ENCODE measurements at regions not wholly inside any gene's neighbourhood (a gene's known extent, or its start where the extent isn't known, plus 50 kb on each side); places are given as distances from the start of the nearest gene placed in this dataset.

GRCh38 chr7:98559219-98559618 is 57.9 kb upstream of the NPTX2 start:
- Histone ChIP-seq H3K4me2 (replicated peaks; ENCODE audit: extremely low read depth, low read length, poor library complexity, severe bottlenecking) (no peak overlapping the region), H3K27ac (ENCODE audit: low read depth in 1 of 2, low read length in 2 of 2) (no peak overlapping the region), H3K27me3 (ENCODE audit: control insufficient read depth in 2 of 2, insufficient read depth in 2 of 2, low read length in 2 of 2) (no peaks in the 10 kb centered on the region), H4K20me1 (ENCODE audit: insufficient read depth, low read length) (no peaks in the 10 kb centered on the region), H3K9me3 (replicated peaks in 1 of 2; ENCODE audit: control insufficient read depth in 1 of 2, insufficient read depth in 1 of 2, low read length in 2 of 2) (peaks cover 9 to 29% of the 10 kb centered on the region in 2 donors), H2AFZ (ENCODE audit: insufficient read depth, low read depth, low read length, poor library complexity, severe bottlenecking) (no peak overlapping the region), H3K4me3 (replicated peaks in 1 of 3; ENCODE audit: low read depth in 2 of 3, low read length in 3 of 3) (no peak overlapping the region), H3K9ac (ENCODE audit: insufficient read depth, low read length, poor library complexity, severe bottlenecking) (no peak overlapping the region), H3K36me3 (replicated peaks in 1 of 2; ENCODE audit: control insufficient read depth in 1 of 2, insufficient read depth in 2 of 2, low read length in 2 of 2) (no peaks in the 10 kb centered on the region), H3K4me1 (ENCODE audit: control insufficient read depth in 1 of 2, insufficient read depth in 2 of 2, low read length in 2 of 2) (no peaks in the 10 kb centered on the region), H3K79me2 (ENCODE audit: insufficient read depth, low read length) (no peaks in the 10 kb centered on the region)
- H3K9me3 Mint-ChIP-seq: peaks cover 11 to 20% (median 16%) of the 10 kb centered on the region in 7 donors
- WGBS (ENCODE audit: insufficient coverage): 95% methylated on average over 2 of the region's 3 CpGs
- H3K27ac Mint-ChIP-seq: no peak overlapping the region
- DNase-seq: no peak
- no peaks in the 10 kb centered on the region for H3K36me3 Mint-ChIP-seq
- no peaks in the 10 kb centered on the region for H3K4me1 Mint-ChIP-seq
- no peak overlapping the region for H3K4me3 Mint-ChIP-seq
- TF ChIP-seq CTCF (IDR thresholded peaks at IDR 0.05): no peak
- intact Hi-C loops (cut with micrococcal nuclease): no loop called here
- H3K27me3 Mint-ChIP-seq (ENCODE audit: low read depth in 3 of 3): peaks cover 2 to 15% (median 8%) of the 10 kb centered on the region in 3 donors

GRCh38 chr7:98557538-98558031 is 59.5 kb upstream of the NPTX2 start:
- no peak overlapping the region for H3K4me2 ChIP-seq (replicated peaks; ENCODE audit: extremely low read depth, low read length, poor library complexity, severe bottlenecking)
- peaks cover 4 to 27% of the 10 kb centered on the region in 2 donors for H3K9me3 ChIP-seq (replicated peaks in 1 of 2; ENCODE audit: control insufficient read depth in 1 of 2, insufficient read depth in 1 of 2, low read length in 2 of 2)
- no peaks in the 10 kb centered on the region for H4K20me1 ChIP-seq (ENCODE audit: insufficient read depth, low read length)
- intact Hi-C loops (cut with micrococcal nuclease): no loop called here
- Mint-ChIP-seq H3K36me3 (no peaks in the 10 kb centered on the region), H3K4me1 (no peaks in the 10 kb centered on the region), H3K9me3 (peaks cover 11 to 20% (median 14%) of the 10 kb centered on the region in 7 donors), H3K27me3 (ENCODE audit: low read depth in 3 of 3) (peaks cover 4 to 9% (median 8%) of the 10 kb centered on the region in 3 donors), H3K4me3 (no peak overlapping the region), H3K27ac (no peak overlapping the region)
- H3K4me1 ChIP-seq (ENCODE audit: control insufficient read depth in 1 of 2, insufficient read depth in 2 of 2, low read length in 2 of 2): no peaks in the 10 kb centered on the region
- H2AFZ ChIP-seq (ENCODE audit: insufficient read depth, low read depth, low read length, poor library complexity, severe bottlenecking): no peak overlapping the region
- H3K79me2 ChIP-seq (ENCODE audit: insufficient read depth, low read length): no peaks in the 10 kb centered on the region
- H3K27ac ChIP-seq (ENCODE audit: low read depth in 1 of 2, low read length in 2 of 2): no peak overlapping the region
- no peak for TF ChIP-seq CTCF (IDR thresholded peaks at IDR 0.05)
- DNase-seq: no peak
- no peak overlapping the region for H3K4me3 ChIP-seq (replicated peaks in 1 of 3; ENCODE audit: low read depth in 2 of 3, low read length in 3 of 3)
- H3K27me3 ChIP-seq (ENCODE audit: control insufficient read depth in 2 of 2, insufficient read depth in 2 of 2, low read length in 2 of 2): no peaks in the 10 kb centered on the region
- 84% methylated on average over 9 of the region's 11 CpGs for WGBS (ENCODE audit: insufficient coverage)
- H3K36me3 ChIP-seq (replicated peaks in 1 of 2; ENCODE audit: control insufficient read depth in 1 of 2, insufficient read depth in 2 of 2, low read length in 2 of 2): no peaks in the 10 kb centered on the region
- H3K9ac ChIP-seq (ENCODE audit: insufficient read depth, low read length, poor library complexity, severe bottlenecking): no peak overlapping the region
